BJ (cell line): ENCODE measurements at regions not wholly inside any gene's neighbourhood (a gene's known extent, or its start where the extent isn't known, plus 50 kb on each side); places are given as distances from the start of the nearest gene placed in this dataset.
A peak's percentile ranks its signal among the peaks of the same experiment; 100 is the strongest.

Experiments used
- CTCF ChIA-PET: fragments of 350-600 bp; formaldehyde crosslinking; extraction: SDS; loops from one replicate; lab custom pipeline; 2021; ENCODE audit warnings: antibody characterized with exemption, inconsistent platforms; lab: Yijun Ruan, JAX
- POLR2A ChIA-PET: fragments of 300-600 bp; sonication (Branson Sonifier 250); formaldehyde crosslinking; extraction: SDS; loops from one replicate; lab custom pipeline; 2021; ENCODE audit warnings: antibody characterized with exemption; lab: Charles Lee
- DNase-seq: peaks from one replicate; pipeline ENCODE4 v3.0.0-alpha.2; 2011; ENCODE audit warnings: low read depth
- H3K27me3 ChIP-seq: 2 replicates; pipeline ENCODE4 v1.6.0; 2011; ENCODE audit warnings: low read length; ENCODE audit not compliant: control insufficient read depth, insufficient read depth
- H3K36me3 ChIP-seq: 2 replicates; pipeline ENCODE4 v1.5.1; 2011; ENCODE audit warnings: low read length; ENCODE audit not compliant: control insufficient read depth, insufficient read depth
- H3K4me3 ChIP-seq: 2 replicates; pipeline ENCODE4 v1.5.1; 2011; ENCODE audit warnings: low read depth, mild to moderate bottlenecking, control low read depth, low read length
- CTCF ChIP-seq: IDR thresholded peaks from 2 replicates; pipeline ENCODE4 v1.5.1; 2011; ENCODE audit warnings: low read depth, mild to moderate bottlenecking, control low read depth, inconsistent platforms, low read length, moderate library complexity; ENCODE audit not compliant: insufficient read depth

- Histone ChIP-seq H3K4me3 (no peak overlapping the region), H3K36me3 (no peaks in the 10 kb centered on the region), H3K27me3 (no peaks in the 10 kb centered on the region)
- CTCF ChIA-PET = no interaction called here
- POLR2A ChIA-PET = no interaction called here
- no peak for DNase-seq
- no peak for TF ChIP-seq CTCF
These were observed 248.5 kb downstream of the SOX9 start for GRCh38 chr17:72369366-72369765.

GRCh38 chr17:72370819-72371218 is 250.0 kb downstream of the SOX9 start:
- Histone ChIP-seq H3K4me3 (no peak overlapping the region), H3K36me3 (no peaks in the 10 kb centered on the region), H3K27me3 (no peaks in the 10 kb centered on the region)
- no peak for TF ChIP-seq CTCF
- POLR2A ChIA-PET = interaction anchor here (0.5 kb wide), 1 partner anchor 74 kb away, joined by 3 read pairs; no protein-coding TSS in a partner anchor
- CTCF ChIA-PET = no interaction called here
- no peak for DNase-seq

- ChIA-PET CTCF (interaction anchor here (0.7 to 1.0 kb wide), 2 partner anchors 77 to 138 kb away, joined by 3 to 4 read pairs; no protein-coding TSS in a partner anchor), POLR2A (no interaction called here)
- Histone ChIP-seq H3K36me3 (no peaks in the 10 kb centered on the region), H3K27me3 (no peaks in the 10 kb centered on the region), H3K4me3 (no peak overlapping the region)
- DNase-seq = no peak
- no peak for TF ChIP-seq CTCF
These were observed 251.4 kb downstream of the SOX9 start for GRCh38 chr17:72372185-72372584.

GRCh38 chr17:72373910-72374741 is 253.3 kb downstream of the SOX9 start:
- TF ChIP-seq CTCF = no peak
- ChIA-PET POLR2A (no interaction called here), CTCF (interaction anchor here (1.0 to 1.5 kb wide), 4 partner anchors 9 to 146 kb away, joined by 3 to 4 read pairs (median 4); no protein-coding TSS in a partner anchor)
- no peaks in the 10 kb centered on the region for H3K36me3 ChIP-seq
- no peaks in the 10 kb centered on the region for H3K27me3 ChIP-seq
- no peak overlapping the region for H3K4me3 ChIP-seq
- no peak for DNase-seq

- no peaks in the 10 kb centered on the region for H3K27me3 ChIP-seq
- H3K36me3 ChIP-seq = no peaks in the 10 kb centered on the region
- no peak overlapping the region for H3K4me3 ChIP-seq
- ChIA-PET POLR2A (interaction anchor here (0.6 kb wide), 1 partner anchor 11 kb away, joined by 7 read pairs; no protein-coding TSS in a partner anchor), CTCF (interaction anchor here (1.1 kb wide), 1 partner anchor 12 kb away, joined by 4 read pairs; no protein-coding TSS in a partner anchor)
- peak; percentile 70 for DNase-seq
- TF ChIP-seq CTCF = no peak
These were observed 255.9 kb downstream of the SOX9 start for GRCh38 chr17:72376526-72377345.
